ENCODE measurements at regions not wholly inside any gene's neighbourhood (a gene's known extent, or its start where the extent isn't known, plus 50 kb on each side); places are given as distances from the start of the nearest gene placed in this dataset.

- DNase-seq (ENCODE audit: low read depth in 2 of 2), result no peak
Observed at GRCh38 chr7:134561-135256, 57.7 kb upstream of the FAM20C start.

DNA sequence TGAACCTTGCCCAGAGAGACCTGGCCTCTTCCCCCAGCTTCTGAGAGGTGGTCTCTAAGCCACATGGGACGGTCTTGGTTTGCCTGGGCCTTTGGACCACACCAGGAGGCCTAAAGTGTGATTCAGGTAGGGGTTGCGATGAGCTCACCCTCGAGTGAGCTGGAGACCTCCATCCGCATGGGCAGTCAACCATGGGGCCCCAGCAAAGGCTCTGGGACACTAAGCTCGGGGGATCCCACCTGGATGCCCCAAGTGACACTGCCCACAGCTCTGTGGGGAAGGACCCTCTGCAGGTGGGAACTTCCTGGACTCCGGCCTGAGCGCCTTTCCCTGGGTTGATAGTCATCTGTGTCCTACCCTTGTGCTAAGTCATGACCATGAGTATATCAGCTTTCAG is 57.1 kb upstream of the FAM20C start:
- DNase-seq (ENCODE audit: low read depth in 2 of 2), result no peak

DNA sequence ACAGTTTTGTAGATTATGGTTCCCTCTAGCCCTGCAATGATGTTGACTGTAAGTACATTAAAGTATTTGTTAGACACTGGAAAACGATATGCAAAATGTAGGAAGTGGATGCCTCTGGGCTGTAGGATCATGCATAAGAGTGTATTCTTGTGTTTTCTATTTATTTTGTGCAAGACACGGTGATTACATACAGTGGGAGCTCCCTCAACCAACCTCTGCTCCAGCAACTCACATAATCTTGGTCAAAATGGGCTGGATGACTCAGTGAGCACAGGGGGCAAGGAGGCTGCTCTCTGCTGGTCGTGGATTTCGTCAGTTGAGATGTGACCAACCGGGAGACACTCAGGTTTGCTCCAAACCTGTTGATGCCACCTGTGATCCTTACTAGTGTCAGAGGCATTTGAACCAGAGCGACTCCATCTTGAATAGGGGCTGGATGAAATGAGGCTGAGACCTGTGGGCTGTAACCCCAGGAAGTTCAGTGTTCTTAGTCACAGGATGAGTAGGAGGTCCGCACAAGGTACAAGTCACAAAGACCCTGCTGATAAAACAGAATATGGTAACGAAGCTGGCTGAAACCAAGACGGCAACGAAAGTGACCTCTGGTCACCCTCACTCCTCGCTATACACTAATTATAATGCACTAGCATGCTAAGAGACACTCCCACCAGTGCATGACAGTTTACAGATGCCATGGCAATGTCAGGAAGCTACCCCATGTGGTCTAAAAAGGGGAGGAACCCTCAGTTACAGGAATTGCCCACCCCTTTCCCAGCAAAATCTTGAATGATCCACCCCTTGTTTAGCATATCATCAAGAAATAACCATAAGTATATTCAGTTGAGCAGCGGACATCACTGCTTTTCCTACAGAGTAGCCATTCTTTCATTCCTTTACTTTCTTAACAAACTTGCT is 56.4 kb upstream of the FAM20C start:
- no peak for DNase-seq (ENCODE audit: low read depth in 2 of 2)

GRCh38 chr7:137094-137891 is 55.1 kb upstream of the FAM20C start:
- no peak for DNase-seq (ENCODE audit: low read depth in 2 of 2)

DNA sequence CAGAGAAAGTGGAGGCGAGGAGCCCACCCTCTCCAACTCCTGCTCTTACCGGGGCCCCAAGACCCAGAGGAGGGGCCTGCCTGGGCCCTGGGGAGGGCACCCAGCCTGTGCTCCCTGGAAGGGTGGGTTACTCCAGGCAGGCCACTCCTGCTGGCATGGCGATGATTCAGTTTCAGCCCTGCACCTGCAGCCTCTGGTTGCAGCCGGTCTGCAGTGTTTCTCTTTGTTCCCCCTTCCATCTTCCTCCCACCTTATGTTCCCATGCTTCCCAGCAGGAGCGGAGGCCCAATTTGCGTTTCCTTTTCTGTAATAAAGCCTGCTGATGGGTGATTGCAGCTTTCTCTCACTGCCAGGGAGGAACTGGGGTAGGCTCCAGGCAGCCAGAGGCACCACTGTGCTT is 53.2 kb upstream of the FAM20C start:
- no peak for DNase-seq (ENCODE audit: low read depth in 2 of 2)

DNA sequence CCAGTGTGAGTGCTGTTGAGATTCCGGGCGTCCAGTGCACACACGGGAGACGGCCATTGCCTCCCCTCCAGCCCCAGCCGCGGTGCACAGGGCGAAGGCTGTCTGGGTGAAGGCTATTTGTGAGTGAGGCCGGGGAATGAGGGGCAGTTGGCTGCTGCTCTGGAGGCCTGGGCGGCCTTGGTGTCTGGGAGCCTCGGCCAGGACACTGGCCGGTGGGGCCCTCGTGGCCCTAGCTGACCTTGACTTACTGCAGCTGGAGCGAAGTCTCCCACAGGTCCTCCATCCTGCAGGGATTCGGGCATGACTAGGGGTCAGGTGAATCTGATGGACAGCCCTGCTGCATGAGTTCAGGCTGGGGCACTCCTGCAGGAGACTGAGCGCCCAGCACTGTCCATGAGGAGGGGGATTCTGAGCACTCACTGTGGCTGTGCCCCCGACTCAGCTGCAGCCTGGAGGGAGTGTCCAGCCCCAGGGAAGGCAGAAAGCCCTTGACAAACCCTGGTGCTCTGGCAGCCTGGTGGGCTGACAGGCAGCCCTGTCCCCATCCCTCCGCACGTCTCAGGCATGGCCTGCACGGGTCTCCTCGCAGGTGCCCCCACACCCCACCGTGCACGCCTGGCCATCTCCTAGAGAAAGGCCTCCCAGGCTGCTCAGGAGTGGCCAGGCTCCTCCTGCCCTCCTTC is 52.7 kb upstream of the FAM20C start:
- no peak for DNase-seq (ENCODE audit: low read depth in 2 of 2)

- no peak for DNase-seq (ENCODE audit: low read depth in 2 of 2)
Observed at GRCh38 chr7:140996-141395, 51.4 kb upstream of the FAM20C start.

- no peak for DNase-seq (ENCODE audit: low read depth in 2 of 2)
Observed at GRCh38 chr7:142248-142941, 50.0 kb upstream of the FAM20C start.

All from dermis microvascular lymphatic vessel endothelial cell (primary cell).